ENCODE measurements at regions not wholly inside any gene's neighbourhood (a gene's known extent, or its start where the extent isn't known, plus 50 kb on each side); places are given as distances from the start of the nearest gene placed in this dataset.

- TF ChIP-seq ETV6 (CRISPR knock-in tag; conservative IDR thresholded peaks at IDR 0.05) (no peak), POLR2A (IDR thresholded peaks at IDR 0.05; ENCODE audit: insufficient read depth in 1 of 2, low read depth in 2 of 2, low read length in 2 of 2) (no peak), EZH2 (conservative IDR thresholded peaks at IDR 0.05; ENCODE audit: low read depth, low read length) (no peak), TBL1XR1 (IDR thresholded peaks at IDR 0.05; ENCODE audit: borderline replicate concordance, low read length, partially characterized antibody) (no peak), PCBP1 (IDR thresholded peaks at IDR 0.05; ENCODE audit: borderline replicate concordance, low read depth, low read length) (no peak), POLR2AphosphoS5 (IDR thresholded peaks at IDR 0.05; ENCODE audit: low read depth, low read length) (no peak), ZNF280B (CRISPR knock-in tag; IDR thresholded peaks at IDR 0.05; ENCODE audit: borderline replicate concordance) (no peak), REST (IDR thresholded peaks at IDR 0.05; ENCODE audit: borderline replicate concordance in 1 of 2, low read depth in 1 of 2, low read length in 2 of 2) (no peak), GABPA (IDR thresholded peaks at IDR 0.05; ENCODE audit: low read depth, low read length) (no peak), GABPA (CRISPR knock-in tag; IDR thresholded peaks at IDR 0.05; ENCODE audit: low read depth) (no peak), USF2 (IDR thresholded peaks at IDR 0.05; ENCODE audit: low read depth, low read length) (no peak), USF2 (CRISPR knock-in tag; IDR thresholded peaks at IDR 0.05; ENCODE audit: borderline replicate concordance) (no peak), ADNP (CRISPR knock-in tag; IDR thresholded peaks at IDR 0.05) (no peak), ZC3H13 (CRISPR knock-in tag; IDR thresholded peaks at IDR 0.05) (no peak)
- TF ChIP-seq, protein P1, sequence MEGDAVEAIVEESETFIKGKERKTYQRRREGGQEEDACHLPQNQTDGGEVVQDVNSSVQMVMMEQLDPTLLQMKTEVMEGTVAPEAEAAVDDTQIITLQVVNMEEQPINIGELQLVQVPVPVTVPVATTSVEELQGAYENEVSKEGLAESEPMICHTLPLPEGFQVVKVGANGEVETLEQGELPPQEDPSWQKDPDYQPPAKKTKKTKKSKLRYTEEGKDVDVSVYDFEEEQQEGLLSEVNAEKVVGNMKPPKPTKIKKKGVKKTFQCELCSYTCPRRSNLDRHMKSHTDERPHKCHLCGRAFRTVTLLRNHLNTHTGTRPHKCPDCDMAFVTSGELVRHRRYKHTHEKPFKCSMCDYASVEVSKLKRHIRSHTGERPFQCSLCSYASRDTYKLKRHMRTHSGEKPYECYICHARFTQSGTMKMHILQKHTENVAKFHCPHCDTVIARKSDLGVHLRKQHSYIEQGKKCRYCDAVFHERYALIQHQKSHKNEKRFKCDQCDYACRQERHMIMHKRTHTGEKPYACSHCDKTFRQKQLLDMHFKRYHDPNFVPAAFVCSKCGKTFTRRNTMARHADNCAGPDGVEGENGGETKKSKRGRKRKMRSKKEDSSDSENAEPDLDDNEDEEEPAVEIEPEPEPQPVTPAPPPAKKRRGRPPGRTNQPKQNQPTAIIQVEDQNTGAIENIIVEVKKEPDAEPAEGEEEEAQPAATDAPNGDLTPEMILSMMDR (CRISPR knock-in tag; IDR thresholded peaks at IDR 0.05), result peak; percentile 15; the same call in 1 of the 2 replicates
- TF ChIP-seq, protein P2, sequence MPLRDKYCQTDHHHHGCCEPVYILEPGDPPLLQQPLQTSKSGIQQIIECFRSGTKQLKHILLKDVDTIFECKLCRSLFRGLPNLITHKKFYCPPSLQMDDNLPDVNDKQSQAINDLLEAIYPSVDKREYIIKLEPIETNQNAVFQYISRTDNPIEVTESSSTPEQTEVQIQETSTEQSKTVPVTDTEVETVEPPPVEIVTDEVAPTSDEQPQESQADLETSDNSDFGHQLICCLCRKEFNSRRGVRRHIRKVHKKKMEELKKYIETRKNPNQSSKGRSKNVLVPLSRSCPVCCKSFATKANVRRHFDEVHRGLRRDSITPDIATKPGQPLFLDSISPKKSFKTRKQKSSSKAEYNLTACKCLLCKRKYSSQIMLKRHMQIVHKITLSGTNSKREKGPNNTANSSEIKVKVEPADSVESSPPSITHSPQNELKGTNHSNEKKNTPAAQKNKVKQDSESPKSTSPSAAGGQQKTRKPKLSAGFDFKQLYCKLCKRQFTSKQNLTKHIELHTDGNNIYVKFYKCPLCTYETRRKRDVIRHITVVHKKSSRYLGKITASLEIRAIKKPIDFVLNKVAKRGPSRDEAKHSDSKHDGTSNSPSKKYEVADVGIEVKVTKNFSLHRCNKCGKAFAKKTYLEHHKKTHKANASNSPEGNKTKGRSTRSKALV (CRISPR knock-in tag; IDR thresholded peaks at IDR 0.05), result no peak
Observed at GRCh38 chr2:220076734-220077133, 449.3 kb downstream of the SLC4A3 start.
